ENCODE measurements at regions not wholly inside any gene's neighbourhood (a gene's known extent, or its start where the extent isn't known, plus 50 kb on each side); places are given as distances from the start of the nearest gene placed in this dataset.
"Not testable (repeated sequence)": the region's sequence is repeated elsewhere in the genome, so short reads cannot be mapped to it uniquely, and the experiment has no call there.

DNA sequence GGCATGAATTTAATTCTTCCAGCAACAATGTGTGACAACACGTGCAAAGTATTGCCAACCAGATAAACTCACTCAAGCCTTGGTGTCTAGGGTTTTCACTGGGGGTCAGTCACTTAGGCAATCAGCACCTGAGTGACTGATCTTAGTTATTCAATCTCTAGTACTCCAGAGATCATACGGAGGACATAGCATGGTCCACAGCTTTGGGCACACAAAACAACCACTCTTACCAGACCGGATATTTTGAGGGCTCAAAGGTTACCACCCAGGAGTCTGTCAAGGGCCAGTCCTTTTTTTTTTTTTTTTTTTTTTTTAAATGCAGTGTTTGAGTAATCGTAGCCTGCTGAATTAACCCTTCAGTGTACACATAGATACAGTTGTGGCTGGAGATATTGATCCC, 699.2 kb downstream of the PRIM2 start:
- TF ChIP-seq CTCF (IDR thresholded peaks at IDR 0.05); ZFX (IDR thresholded peaks at IDR 0.05; ENCODE audit: borderline replicate concordance): not testable (repeated sequence)

Data from 22Rv1 (cell line).